ENCODE measurements at regions not wholly inside any gene's neighbourhood (a gene's known extent, or its start where the extent isn't known, plus 50 kb on each side); places are given as distances from the start of the nearest gene placed in this dataset.

GRCh38 chr10:76666891-76667290, 970.7 kb downstream of the KCNMA1 start:
- no peak for DNase-seq (ENCODE audit: low spot score)

- no peak for DNase-seq (ENCODE audit: low spot score)
Observed at GRCh38 chr10:76665029-76665428, 972.6 kb downstream of the KCNMA1 start.

GRCh38 chr10:76657337-76658012, 980.1 kb downstream of the KCNMA1 start:
- no peak for DNase-seq (ENCODE audit: low spot score)

GRCh38 chr10:76651154-76651553, 986.5 kb downstream of the KCNMA1 start:
- DNase-seq (ENCODE audit: low spot score) = no peak

GRCh38 chr10:76649723-76650127, 987.9 kb downstream of the KCNMA1 start:
- peak; percentile 75 for DNase-seq (ENCODE audit: low spot score)

GRCh38 chr10:76649254-76649653, 988.4 kb downstream of the KCNMA1 start:
- DNase-seq (ENCODE audit: low spot score) = no peak

GRCh38 chr10:76647301-76647700, 990.3 kb downstream of the KCNMA1 start:
- no peak for DNase-seq (ENCODE audit: low spot score)

GRCh38 chr10:76645341-76645740, 992.3 kb downstream of the KCNMA1 start:
- DNase-seq (ENCODE audit: low spot score) = no peak

- DNase-seq (ENCODE audit: low spot score) = no peak
Observed at GRCh38 chr10:76644476-76644875, 993.1 kb downstream of the KCNMA1 start.

GRCh38 chr10:76643511-76643911, 994.1 kb downstream of the KCNMA1 start:
- DNase-seq (ENCODE audit: low spot score) = no peak

- DNase-seq (ENCODE audit: low spot score) = no peak
Observed at GRCh38 chr10:76642358-76642757, 995.2 kb downstream of the KCNMA1 start.

GRCh38 chr10:76641215-76641614, 996.4 kb downstream of the KCNMA1 start:
- no peak for DNase-seq (ENCODE audit: low spot score)

GRCh38 chr10:76640806-76641205, 996.8 kb downstream of the KCNMA1 start:
- DNase-seq (ENCODE audit: low spot score) = no peak

- DNase-seq (ENCODE audit: low spot score) = no peak
Observed at GRCh38 chr10:76632767-76633051, 1004.9 kb downstream of the KCNMA1 start.

- no peak for DNase-seq (ENCODE audit: low spot score)
Observed at GRCh38 chr10:76631884-76632766, 1005.5 kb downstream of the KCNMA1 start.

GRCh38 chr10:76631036-76631670, 1006.5 kb downstream of the KCNMA1 start:
- DNase-seq (ENCODE audit: low spot score) = no peak

GRCh38 chr10:76628801-76629200, 1008.8 kb downstream of the KCNMA1 start:
- no peak for DNase-seq (ENCODE audit: low spot score)

GRCh38 chr10:76626386-76626785, 1011.2 kb downstream of the KCNMA1 start:
- no peak for DNase-seq (ENCODE audit: low spot score)

- DNase-seq (ENCODE audit: low spot score) = no peak
Observed at GRCh38 chr10:76624470-76624869, 1013.1 kb downstream of the KCNMA1 start.

GRCh38 chr10:76621886-76622620, 1015.6 kb downstream of the KCNMA1 start:
- DNase-seq (ENCODE audit: low spot score) = no peak

GRCh38 chr10:76618641-76619040, 1019.0 kb downstream of the KCNMA1 start:
- DNase-seq (ENCODE audit: low spot score) = no peak

- DNase-seq (ENCODE audit: low spot score) = no peak
Observed at GRCh38 chr10:76618171-76618570, 1019.4 kb downstream of the KCNMA1 start.

Measured in AG08395 (cell line).